H1 (cell line): ENCODE measurements at regions not wholly inside any gene's neighbourhood (a gene's known extent, or its start where the extent isn't known, plus 50 kb on each side); places are given as distances from the start of the nearest gene placed in this dataset.

Experiments used
- CEBPB ChIP-seq: IDR thresholded peaks from 2 replicates; pipeline ENCODE4 v1.6.1; 2012; ENCODE audit warnings: low read depth, low read length
- KDM5A ChIP-seq: fragments of 200-600 bp; IDR thresholded peaks from 2 replicates; pipeline ENCODE4 v1.7.1; 2012; ENCODE audit warnings: mild to moderate bottlenecking, low read length, inconsistent platforms, mixed read lengths
- NRF1 ChIP-seq: IDR thresholded peaks from 2 replicates; pipeline ENCODE4 v1.6.1; 2011; ENCODE audit warnings: mild to moderate bottlenecking, low read depth, low read length, improper control_type of control experiment
- RNF2 ChIP-seq: fragments of 200-900, 300-1000 bp; sonication (generic); IDR thresholded peaks from 2 replicates; pipeline ENCODE4 v1.7.1; 2016; ENCODE audit warnings: borderline replicate concordance, low read depth, mild to moderate bottlenecking, antibody characterized with exemption, low read length; ENCODE audit not compliant: poor library complexity, severe bottlenecking; ENCODE audit errors: missing control alignments
- TCF12 ChIP-seq: IDR thresholded peaks from 2 replicates; pipeline ENCODE4 v1.6.1; 2011; ENCODE audit warnings: low read depth, mild to moderate bottlenecking, low read length
- TF ChIP-seq, protein P1 (sequence below): fragments of 300-600 bp; sonication (generic); IDR thresholded peaks from 2 replicates; pipeline ENCODE4 v1.7.1; 2012; ENCODE audit warnings: low read length, moderate library complexity, mild to moderate bottlenecking, inconsistent platforms; ENCODE audit not compliant: insufficient replicate concordance
- TF ChIP-seq, protein P2 (sequence below): IDR thresholded peaks from 2 replicates; pipeline ENCODE4 v1.6.1; 2012; ENCODE audit warnings: inconsistent platforms

DNA sequence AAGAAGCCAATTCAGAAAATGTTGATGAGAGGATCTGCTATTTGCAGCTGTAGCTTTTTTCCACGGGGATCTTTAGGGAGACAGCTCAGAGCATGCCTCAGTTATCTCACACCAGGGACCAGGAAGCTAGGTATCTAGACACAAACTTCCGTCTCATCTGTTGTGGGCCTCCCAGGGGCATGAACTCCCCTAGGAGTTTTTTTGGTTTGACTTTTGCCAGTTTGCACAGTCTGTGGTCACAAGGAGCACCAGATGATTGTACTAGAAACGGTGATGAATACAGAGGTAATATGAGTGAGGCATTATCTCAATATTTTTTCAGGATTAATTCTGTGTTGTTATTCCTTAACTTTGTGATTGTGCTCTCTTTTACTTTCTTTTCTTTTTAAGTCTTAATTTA, 533.2 kb upstream of the SEMA6A start (continued):
- TF ChIP-seq, protein P1, sequence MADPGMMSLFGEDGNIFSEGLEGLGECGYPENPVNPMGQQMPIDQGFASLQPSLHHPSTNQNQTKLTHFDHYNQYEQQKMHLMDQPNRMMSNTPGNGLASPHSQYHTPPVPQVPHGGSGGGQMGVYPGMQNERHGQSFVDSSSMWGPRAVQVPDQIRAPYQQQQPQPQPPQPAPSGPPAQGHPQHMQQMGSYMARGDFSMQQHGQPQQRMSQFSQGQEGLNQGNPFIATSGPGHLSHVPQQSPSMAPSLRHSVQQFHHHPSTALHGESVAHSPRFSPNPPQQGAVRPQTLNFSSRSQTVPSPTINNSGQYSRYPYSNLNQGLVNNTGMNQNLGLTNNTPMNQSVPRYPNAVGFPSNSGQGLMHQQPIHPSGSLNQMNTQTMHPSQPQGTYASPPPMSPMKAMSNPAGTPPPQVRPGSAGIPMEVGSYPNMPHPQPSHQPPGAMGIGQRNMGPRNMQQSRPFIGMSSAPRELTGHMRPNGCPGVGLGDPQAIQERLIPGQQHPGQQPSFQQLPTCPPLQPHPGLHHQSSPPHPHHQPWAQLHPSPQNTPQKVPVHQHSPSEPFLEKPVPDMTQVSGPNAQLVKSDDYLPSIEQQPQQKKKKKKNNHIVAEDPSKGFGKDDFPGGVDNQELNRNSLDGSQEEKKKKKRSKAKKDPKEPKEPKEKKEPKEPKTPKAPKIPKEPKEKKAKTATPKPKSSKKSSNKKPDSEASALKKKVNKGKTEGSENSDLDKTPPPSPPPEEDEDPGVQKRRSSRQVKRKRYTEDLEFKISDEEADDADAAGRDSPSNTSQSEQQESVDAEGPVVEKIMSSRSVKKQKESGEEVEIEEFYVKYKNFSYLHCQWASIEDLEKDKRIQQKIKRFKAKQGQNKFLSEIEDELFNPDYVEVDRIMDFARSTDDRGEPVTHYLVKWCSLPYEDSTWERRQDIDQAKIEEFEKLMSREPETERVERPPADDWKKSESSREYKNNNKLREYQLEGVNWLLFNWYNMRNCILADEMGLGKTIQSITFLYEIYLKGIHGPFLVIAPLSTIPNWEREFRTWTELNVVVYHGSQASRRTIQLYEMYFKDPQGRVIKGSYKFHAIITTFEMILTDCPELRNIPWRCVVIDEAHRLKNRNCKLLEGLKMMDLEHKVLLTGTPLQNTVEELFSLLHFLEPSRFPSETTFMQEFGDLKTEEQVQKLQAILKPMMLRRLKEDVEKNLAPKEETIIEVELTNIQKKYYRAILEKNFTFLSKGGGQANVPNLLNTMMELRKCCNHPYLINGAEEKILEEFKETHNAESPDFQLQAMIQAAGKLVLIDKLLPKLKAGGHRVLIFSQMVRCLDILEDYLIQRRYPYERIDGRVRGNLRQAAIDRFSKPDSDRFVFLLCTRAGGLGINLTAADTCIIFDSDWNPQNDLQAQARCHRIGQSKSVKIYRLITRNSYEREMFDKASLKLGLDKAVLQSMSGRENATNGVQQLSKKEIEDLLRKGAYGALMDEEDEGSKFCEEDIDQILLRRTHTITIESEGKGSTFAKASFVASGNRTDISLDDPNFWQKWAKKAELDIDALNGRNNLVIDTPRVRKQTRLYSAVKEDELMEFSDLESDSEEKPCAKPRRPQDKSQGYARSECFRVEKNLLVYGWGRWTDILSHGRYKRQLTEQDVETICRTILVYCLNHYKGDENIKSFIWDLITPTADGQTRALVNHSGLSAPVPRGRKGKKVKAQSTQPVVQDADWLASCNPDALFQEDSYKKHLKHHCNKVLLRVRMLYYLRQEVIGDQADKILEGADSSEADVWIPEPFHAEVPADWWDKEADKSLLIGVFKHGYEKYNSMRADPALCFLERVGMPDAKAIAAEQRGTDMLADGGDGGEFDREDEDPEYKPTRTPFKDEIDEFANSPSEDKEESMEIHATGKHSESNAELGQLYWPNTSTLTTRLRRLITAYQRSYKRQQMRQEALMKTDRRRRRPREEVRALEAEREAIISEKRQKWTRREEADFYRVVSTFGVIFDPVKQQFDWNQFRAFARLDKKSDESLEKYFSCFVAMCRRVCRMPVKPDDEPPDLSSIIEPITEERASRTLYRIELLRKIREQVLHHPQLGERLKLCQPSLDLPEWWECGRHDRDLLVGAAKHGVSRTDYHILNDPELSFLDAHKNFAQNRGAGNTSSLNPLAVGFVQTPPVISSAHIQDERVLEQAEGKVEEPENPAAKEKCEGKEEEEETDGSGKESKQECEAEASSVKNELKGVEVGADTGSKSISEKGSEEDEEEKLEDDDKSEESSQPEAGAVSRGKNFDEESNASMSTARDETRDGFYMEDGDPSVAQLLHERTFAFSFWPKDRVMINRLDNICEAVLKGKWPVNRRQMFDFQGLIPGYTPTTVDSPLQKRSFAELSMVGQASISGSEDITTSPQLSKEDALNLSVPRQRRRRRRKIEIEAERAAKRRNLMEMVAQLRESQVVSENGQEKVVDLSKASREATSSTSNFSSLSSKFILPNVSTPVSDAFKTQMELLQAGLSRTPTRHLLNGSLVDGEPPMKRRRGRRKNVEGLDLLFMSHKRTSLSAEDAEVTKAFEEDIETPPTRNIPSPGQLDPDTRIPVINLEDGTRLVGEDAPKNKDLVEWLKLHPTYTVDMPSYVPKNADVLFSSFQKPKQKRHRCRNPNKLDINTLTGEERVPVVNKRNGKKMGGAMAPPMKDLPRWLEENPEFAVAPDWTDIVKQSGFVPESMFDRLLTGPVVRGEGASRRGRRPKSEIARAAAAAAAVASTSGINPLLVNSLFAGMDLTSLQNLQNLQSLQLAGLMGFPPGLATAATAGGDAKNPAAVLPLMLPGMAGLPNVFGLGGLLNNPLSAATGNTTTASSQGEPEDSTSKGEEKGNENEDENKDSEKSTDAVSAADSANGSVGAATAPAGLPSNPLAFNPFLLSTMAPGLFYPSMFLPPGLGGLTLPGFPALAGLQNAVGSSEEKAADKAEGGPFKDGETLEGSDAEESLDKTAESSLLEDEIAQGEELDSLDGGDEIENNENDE, result no peak
- TF ChIP-seq TCF12 (no peak), CEBPB (no peak), KDM5A (no peak), RNF2 (no peak), NRF1 (no peak)
- TF ChIP-seq, protein P2, sequence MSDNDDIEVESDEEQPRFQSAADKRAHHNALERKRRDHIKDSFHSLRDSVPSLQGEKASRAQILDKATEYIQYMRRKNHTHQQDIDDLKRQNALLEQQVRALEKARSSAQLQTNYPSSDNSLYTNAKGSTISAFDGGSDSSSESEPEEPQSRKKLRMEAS, result no peak
- TF ChIP-seq, all 59 proteins: peak for 0
